ENCODE measurements at regions not wholly inside any gene's neighbourhood (a gene's known extent, or its start where the extent isn't known, plus 50 kb on each side); places are given as distances from the start of the nearest gene placed in this dataset.
"Not testable (repeated sequence)": the region's sequence is repeated elsewhere in the genome, so short reads cannot be mapped to it uniquely, and the experiment has no call there.

DNA sequence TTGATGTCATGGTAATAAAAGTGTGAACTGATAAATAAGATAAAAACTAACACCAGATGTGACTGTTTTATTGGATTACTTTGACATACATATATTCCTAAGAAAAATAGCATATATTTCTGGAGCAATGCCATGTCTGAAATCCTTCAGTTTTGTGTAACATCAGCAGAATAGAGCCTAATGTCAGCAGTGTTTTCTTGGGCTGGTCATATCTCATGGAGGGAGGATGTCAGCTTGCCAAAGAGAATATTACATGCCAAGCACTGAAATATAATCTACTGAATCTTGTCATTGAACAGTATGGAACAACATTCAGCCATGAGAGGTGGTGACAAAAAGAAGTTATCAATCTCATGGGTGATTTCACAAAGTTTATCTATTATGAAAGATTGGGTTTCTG is 220.3 kb downstream of the KLHL28 start:
- DNase-seq (ENCODE audit: extremely low spot score, unreplicated experiment), result no peak
- H3K27me3 Mint-ChIP-seq, result no peaks in the 10 kb centered on the region
- TF ChIP-seq, protein P1, sequence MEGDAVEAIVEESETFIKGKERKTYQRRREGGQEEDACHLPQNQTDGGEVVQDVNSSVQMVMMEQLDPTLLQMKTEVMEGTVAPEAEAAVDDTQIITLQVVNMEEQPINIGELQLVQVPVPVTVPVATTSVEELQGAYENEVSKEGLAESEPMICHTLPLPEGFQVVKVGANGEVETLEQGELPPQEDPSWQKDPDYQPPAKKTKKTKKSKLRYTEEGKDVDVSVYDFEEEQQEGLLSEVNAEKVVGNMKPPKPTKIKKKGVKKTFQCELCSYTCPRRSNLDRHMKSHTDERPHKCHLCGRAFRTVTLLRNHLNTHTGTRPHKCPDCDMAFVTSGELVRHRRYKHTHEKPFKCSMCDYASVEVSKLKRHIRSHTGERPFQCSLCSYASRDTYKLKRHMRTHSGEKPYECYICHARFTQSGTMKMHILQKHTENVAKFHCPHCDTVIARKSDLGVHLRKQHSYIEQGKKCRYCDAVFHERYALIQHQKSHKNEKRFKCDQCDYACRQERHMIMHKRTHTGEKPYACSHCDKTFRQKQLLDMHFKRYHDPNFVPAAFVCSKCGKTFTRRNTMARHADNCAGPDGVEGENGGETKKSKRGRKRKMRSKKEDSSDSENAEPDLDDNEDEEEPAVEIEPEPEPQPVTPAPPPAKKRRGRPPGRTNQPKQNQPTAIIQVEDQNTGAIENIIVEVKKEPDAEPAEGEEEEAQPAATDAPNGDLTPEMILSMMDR (conservative IDR thresholded peaks at IDR 0.05), result no peak
- no peak overlapping the region for H3K4me3 Mint-ChIP-seq
- no peaks in the 10 kb centered on the region for H3K36me3 Mint-ChIP-seq
- H3K4me1 Mint-ChIP-seq (ENCODE audit: unreplicated experiment), result no peaks in the 10 kb centered on the region
- no peak overlapping the region for H3K27ac Mint-ChIP-seq
- H3K9me3 Mint-ChIP-seq, result no peaks in the 10 kb centered on the region

DNA sequence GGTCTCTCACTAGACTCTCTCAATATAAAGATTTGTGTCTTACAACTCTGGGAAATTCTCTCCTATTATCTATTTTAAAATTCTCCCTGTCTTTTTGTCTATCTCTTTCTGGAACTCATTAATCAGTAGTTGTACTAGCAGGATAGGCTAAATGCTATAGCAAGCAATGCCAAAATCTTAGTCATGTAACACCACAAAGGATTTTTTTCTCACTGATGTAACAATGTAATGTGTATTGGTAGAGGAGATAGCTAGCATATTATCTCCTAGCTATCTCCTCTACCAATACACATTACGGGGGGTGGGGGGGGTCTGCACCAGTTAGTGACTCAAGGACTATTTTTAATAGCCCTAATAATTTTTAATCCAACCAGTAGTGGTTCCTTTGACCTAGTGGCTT is 225.4 kb downstream of the KLHL28 start:
- TF ChIP-seq, protein P1 (conservative IDR thresholded peaks at IDR 0.05), result no peak
- Mint-ChIP-seq H3K27me3 (no peaks in the 10 kb centered on the region), H3K9me3 (no peaks in the 10 kb centered on the region), H3K36me3 (no peaks in the 10 kb centered on the region), H3K27ac (no peak overlapping the region), H3K4me1 (ENCODE audit: unreplicated experiment) (no peaks in the 10 kb centered on the region), H3K4me3 (no peak overlapping the region)
- DNase-seq (ENCODE audit: extremely low spot score, unreplicated experiment), result no peak

DNA sequence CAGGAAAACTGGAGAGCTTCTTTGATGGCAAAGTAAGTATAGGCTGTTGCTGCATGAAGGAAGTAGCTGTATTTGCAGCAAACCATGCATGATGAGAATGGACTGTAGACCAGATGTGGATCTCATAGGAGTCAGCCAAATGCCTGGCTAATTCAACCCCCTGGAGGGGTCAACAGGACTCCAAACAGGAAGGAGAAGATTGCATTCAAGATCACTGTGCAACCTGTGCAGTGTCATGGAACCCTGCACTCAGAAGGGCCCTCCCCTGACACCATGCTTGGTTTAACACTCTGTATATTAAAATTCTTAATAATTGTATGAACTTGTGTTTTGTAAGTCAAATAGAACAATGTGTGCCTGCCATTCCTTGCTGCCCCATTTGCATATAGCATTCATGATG is 225.1 kb upstream of the FSCB start:
- no peaks in the 10 kb centered on the region for H3K9me3 Mint-ChIP-seq
- DNase-seq (ENCODE audit: extremely low spot score, unreplicated experiment), result no peak
- H3K27me3 Mint-ChIP-seq, result no peaks in the 10 kb centered on the region
- no peaks in the 10 kb centered on the region for H3K4me1 Mint-ChIP-seq (ENCODE audit: unreplicated experiment)
- H3K4me3 Mint-ChIP-seq, result no peak overlapping the region
- no peaks in the 10 kb centered on the region for H3K36me3 Mint-ChIP-seq
- H3K27ac Mint-ChIP-seq, result no peak overlapping the region
- TF ChIP-seq, protein P1 (conservative IDR thresholded peaks at IDR 0.05), result no peak

DNA sequence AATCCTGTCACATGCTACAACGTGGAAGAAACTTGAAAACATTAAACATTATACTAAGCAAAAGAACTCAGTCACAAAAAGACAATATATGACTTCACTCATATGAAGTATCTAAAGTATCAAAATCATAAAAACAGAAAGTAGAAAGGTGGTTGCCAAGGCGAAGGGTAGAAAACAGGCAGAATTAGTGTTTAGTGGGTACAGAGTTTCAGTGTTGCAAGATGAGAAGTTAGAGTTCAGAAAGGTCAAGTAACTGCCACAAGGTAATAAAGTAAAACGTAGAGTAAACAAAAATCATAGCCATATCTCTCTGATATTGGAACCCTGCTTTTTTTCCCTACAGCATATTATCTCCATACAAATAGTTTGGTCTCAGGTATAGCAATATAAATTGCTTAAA is 223.8 kb upstream of the FSCB start:
- no peak overlapping the region for H3K4me3 Mint-ChIP-seq
- no peak overlapping the region for H3K27ac Mint-ChIP-seq
- H3K4me1 Mint-ChIP-seq (ENCODE audit: unreplicated experiment), result no peaks in the 10 kb centered on the region
- no peak for DNase-seq (ENCODE audit: extremely low spot score, unreplicated experiment)
- no peaks in the 10 kb centered on the region for H3K9me3 Mint-ChIP-seq
- TF ChIP-seq, protein P1 (conservative IDR thresholded peaks at IDR 0.05), result no peak
- H3K36me3 Mint-ChIP-seq, result no peaks in the 10 kb centered on the region
- no peaks in the 10 kb centered on the region for H3K27me3 Mint-ChIP-seq

DNA sequence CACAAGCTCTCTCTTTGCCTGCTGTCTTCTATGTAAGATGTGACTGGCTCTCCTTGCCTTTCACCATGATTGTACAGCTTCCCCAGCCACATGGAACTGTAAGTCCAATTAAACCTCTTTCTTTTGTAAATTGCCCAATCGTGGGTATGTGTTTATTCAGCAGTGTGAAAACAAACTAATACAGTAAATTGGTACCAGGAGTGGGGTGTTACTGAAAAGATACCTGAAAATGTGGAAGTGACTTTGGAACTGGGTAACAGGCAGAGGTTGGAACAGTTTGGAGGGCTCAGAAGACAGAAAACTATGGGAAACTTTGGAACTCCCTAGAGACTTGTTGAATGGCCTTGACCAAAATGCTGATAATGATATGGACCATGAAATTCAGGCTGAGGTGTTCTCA is 214.3 kb upstream of the FSCB start:
- not testable (repeated sequence) for H3K4me1 Mint-ChIP-seq (ENCODE audit: unreplicated experiment); H3K4me3 Mint-ChIP-seq; H3K27me3 Mint-ChIP-seq; H3K36me3 Mint-ChIP-seq; DNase-seq (ENCODE audit: extremely low spot score, unreplicated experiment); H3K27ac Mint-ChIP-seq
- peaks cover 16% of the 10 kb centered on the region for H3K9me3 Mint-ChIP-seq

DNA sequence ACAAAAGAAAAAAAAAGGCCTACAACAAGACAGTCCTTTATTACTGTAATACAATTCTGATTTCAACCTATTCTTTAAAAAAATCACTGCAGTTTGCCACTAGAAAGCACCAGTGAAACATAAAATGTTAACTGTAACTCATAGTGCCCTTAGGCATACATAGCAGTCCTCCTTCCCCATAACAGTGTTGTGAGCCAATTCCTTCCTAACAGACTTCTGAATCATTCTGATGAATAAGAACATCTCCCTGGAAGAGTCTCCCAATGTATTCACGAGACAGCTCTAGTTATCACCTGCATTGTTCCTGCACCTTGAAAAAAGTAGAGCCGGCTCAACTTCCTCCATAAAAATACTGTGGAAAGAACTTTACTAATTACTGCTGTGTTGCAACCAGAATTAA is 213.6 kb upstream of the FSCB start:
- DNase-seq (ENCODE audit: extremely low spot score, unreplicated experiment), result no peak
- H3K27me3 Mint-ChIP-seq, result no peaks in the 10 kb centered on the region
- H3K36me3 Mint-ChIP-seq, result no peaks in the 10 kb centered on the region
- H3K27ac Mint-ChIP-seq, result no peak overlapping the region
- no peaks in the 10 kb centered on the region for H3K4me1 Mint-ChIP-seq (ENCODE audit: unreplicated experiment)
- TF ChIP-seq, protein P1 (conservative IDR thresholded peaks at IDR 0.05), result no peak
- peaks cover 16% of the 10 kb centered on the region for H3K9me3 Mint-ChIP-seq
- no peak overlapping the region for H3K4me3 Mint-ChIP-seq
